Gastrocnemius medialis (tissue), 4 donors: ENCODE measurements at regions not wholly inside any gene's neighbourhood (a gene's known extent, or its start where the extent isn't known, plus 50 kb on each side); places are given as distances from the start of the nearest gene placed in this dataset.

Experiments used
- ATAC-seq, 2 donors: fragments of 150-250 bp; one replicate each; pipeline ENCODE4 v1.9.1; 2016
- DNase-seq, 2 donors: peaks; one replicate each; pipeline ENCODE4 v3.0.0-alpha.2; 2019
- H3K27ac ChIP-seq, 4 donors: fragments of 200-600 bp; sonication (generic); 1 replicate in 1 of 4; 2 replicates in 3 of 4; pipeline ENCODE4 v1.5.1; 2016 to 2018; ENCODE audit warnings: mild to moderate bottlenecking in 2 of 4, moderate library complexity in 1 of 4
- H3K27me3 ChIP-seq, 3 donors: fragments of 200-600 bp; sonication (generic) in 2 of 3; 1 replicate in 1 of 3; 2 replicates in 2 of 3; pipeline versions ENCODE4 v1.5.1 to v1.6.0; 2016 to 2019; ENCODE audit warnings: mild to moderate bottlenecking in 1 of 3, moderate library complexity in 1 of 3
- H3K36me3 ChIP-seq, 2 donors: fragments of 200-600 bp; sonication (generic) in 1 of 2; one replicate each; pipeline ENCODE4 v1.5.1; 2017 to 2018
- H3K4me1 ChIP-seq, 2 donors: fragments of 200-600 bp; sonication (generic) in 1 of 2; one replicate each; pipeline ENCODE4 v1.5.1; 2016 to 2017; ENCODE audit warnings: mild to moderate bottlenecking in 2 of 2
- H3K4me3 ChIP-seq, 4 donors: fragments of 200-600 bp; sonication (generic) in 3 of 4; 1 replicate in 1 of 4; 2 replicates in 3 of 4; pipeline ENCODE4 v1.5.1; 2016 to 2019; ENCODE audit warnings: mild to moderate bottlenecking in 2 of 4
- H3K9me3 ChIP-seq, 3 donors: fragments of 200-600 bp; sonication (generic) in 2 of 3; 1 replicate in 1 of 3; 2 replicates in 2 of 3; pipeline ENCODE4 v1.5.1; 2016 to 2019
- CTCF ChIP-seq, 5 experiments: fragments of 450-650 bp in 3 of 5; fragments of 200-600 bp in 2 of 5; sonication (generic) in 2 of 5; IDR thresholded peaks in 4 of 5; conservative IDR thresholded peaks in 1 of 5; 1 replicate in 4 of 5; 2 replicates in 1 of 5; pipeline ENCODE4 v1.5.1; 2016 to 2019; ENCODE audit warnings: antibody characterized with exemption in 5 of 5, mild to moderate bottlenecking in 3 of 5, moderate library complexity in 3 of 5
- POLR2A ChIP-seq, 2 donors: fragments of 450-650 bp; IDR thresholded peaks; one replicate each; pipeline ENCODE4 v1.6.1; 2017; ENCODE audit warnings: antibody characterized with exemption in 2 of 2, mild to moderate bottlenecking in 2 of 2, moderate library complexity in 2 of 2
- in situ Hi-C, 4 donors: fragments of 200-750 bp; cut with MboI; loops; one replicate each; pipeline versions ENCODE4 v1.15.0 to v1.8.0; 2017; ENCODE audit warnings: low sequenced_read_pairs in 4 of 4
- intact Hi-C: fragments of 100-400 bp; cut with DNase I; formaldehyde crosslinking; loops from one replicate; pipeline ENCODE4 v1.15.1; 2023; ENCODE audit warnings: low total_unique reads

GRCh38 chr12:75922944-75923642 lies 108.5 kb downstream of the PHLDA1 start:
- ATAC-seq (no peak), DNase-seq (no peak)
- intact Hi-C loops = no loop called here
- Histone ChIP-seq H3K27ac (no peak overlapping the region), H3K36me3 (no peaks in the 10 kb centered on the region), H3K9me3 (no peaks in the 10 kb centered on the region), H3K4me1 (no peaks in the 10 kb centered on the region), H3K27me3 (no peaks in the 10 kb centered on the region), H3K4me3 (no peak overlapping the region)
- in situ Hi-C loops = no loop called here
- no peak for TF ChIP-seq POLR2A (IDR thresholded peaks at IDR 0.05)
- no peak for TF ChIP-seq CTCF (IDR thresholded peaks at IDR 0.05 in 4 of 5, conservative IDR thresholded peaks at IDR 0.05 in 1 of 5)

GRCh38 chr12:75921622-75922289 lies 109.8 kb downstream of the PHLDA1 start:
- H3K36me3 ChIP-seq = no peaks in the 10 kb centered on the region

GRCh38 chr12:75917715-75918114 lies 113.9 kb downstream of the PHLDA1 start:
- no peak overlapping the region for H3K27ac ChIP-seq
- DNase-seq = no peak
- peaks cover 10 to 14% of the 10 kb centered on the region in 2 donors for H3K4me1 ChIP-seq
- H3K36me3 ChIP-seq = no peaks in the 10 kb centered on the region
- no peaks in the 10 kb centered on the region for H3K9me3 ChIP-seq
- no peak overlapping the region for H3K4me3 ChIP-seq
- in situ Hi-C loops = no loop called here
- H3K27me3 ChIP-seq = no peaks in the 10 kb centered on the region
- ATAC-seq = no peak
- intact Hi-C loops = no loop called here
- no peak for TF ChIP-seq CTCF (IDR thresholded peaks at IDR 0.05 in 4 of 5, conservative IDR thresholded peaks at IDR 0.05 in 1 of 5)
- no peak for TF ChIP-seq POLR2A (IDR thresholded peaks at IDR 0.05)

More at GRCh38 chr12:75921622-75922289, 109.8 kb downstream of the PHLDA1 start:
- intact Hi-C loops = no loop called here
- in situ Hi-C loops = no loop called here
- H3K27ac ChIP-seq = no peak overlapping the region
- no peaks in the 10 kb centered on the region for H3K9me3 ChIP-seq
- TF ChIP-seq POLR2A (IDR thresholded peaks at IDR 0.05) (no peak), CTCF (IDR thresholded peaks at IDR 0.05 in 4 of 5, conservative IDR thresholded peaks at IDR 0.05 in 1 of 5) (no peak)
- no peak overlapping the region for H3K4me3 ChIP-seq
- H3K4me1 ChIP-seq = no peaks in the 10 kb centered on the region
- no peak for DNase-seq
- no peak for ATAC-seq
- no peaks in the 10 kb centered on the region for H3K27me3 ChIP-seq

GRCh38 chr12:75917083-75917482 lies 114.5 kb downstream of the PHLDA1 start:
- no peak overlapping the region for H3K4me3 ChIP-seq
- TF ChIP-seq CTCF (IDR thresholded peaks at IDR 0.05 in 4 of 5, conservative IDR thresholded peaks at IDR 0.05 in 1 of 5) (no peak), POLR2A (IDR thresholded peaks at IDR 0.05) (no peak)

More at GRCh38 chr12:75917083-75917482, 114.5 kb downstream of the PHLDA1 start:
- ATAC-seq (no peak), DNase-seq (no peak)
- Histone ChIP-seq H3K27me3 (no peaks in the 10 kb centered on the region), H3K9me3 (no peaks in the 10 kb centered on the region), H3K36me3 (no peaks in the 10 kb centered on the region), H3K27ac (no peak overlapping the region), H3K4me1 (peaks cover 10 to 14% of the 10 kb centered on the region in 2 donors)
- in situ Hi-C loops (no loop called here), intact Hi-C loops (no loop called here)
